KOPT-K1 (cell line): ENCODE measurements at regions not wholly inside any gene's neighbourhood (a gene's known extent, or its start where the extent isn't known, plus 50 kb on each side); places are given as distances from the start of the nearest gene placed in this dataset.

ENCODE experiments used
- H3K27ac ChIP-seq: fragments of 200-600 bp; sonication (generic); 2 replicates; pipeline ENCODE4 v1.5.1; 2016; ENCODE audit warnings: antibody characterized with exemption, mild to moderate bottlenecking, low read depth, low read length; ENCODE audit not compliant: poor library complexity, severe bottlenecking
- H3K36me3 ChIP-seq: fragments of 200-600 bp; sonication (generic); 2 replicates; pipeline ENCODE4 v1.5.1; 2017; ENCODE audit warnings: antibody characterized with exemption, mild to moderate bottlenecking, low read length, moderate library complexity; ENCODE audit not compliant: insufficient read depth
- H3K9me3 ChIP-seq: fragments of 200-600 bp; sonication (generic); 2 replicates; pipeline ENCODE4 v1.5.1; 2017; ENCODE audit warnings: antibody characterized with exemption, low read length, mild to moderate bottlenecking; ENCODE audit not compliant: insufficient read depth, poor library complexity, severe bottlenecking

DNA sequence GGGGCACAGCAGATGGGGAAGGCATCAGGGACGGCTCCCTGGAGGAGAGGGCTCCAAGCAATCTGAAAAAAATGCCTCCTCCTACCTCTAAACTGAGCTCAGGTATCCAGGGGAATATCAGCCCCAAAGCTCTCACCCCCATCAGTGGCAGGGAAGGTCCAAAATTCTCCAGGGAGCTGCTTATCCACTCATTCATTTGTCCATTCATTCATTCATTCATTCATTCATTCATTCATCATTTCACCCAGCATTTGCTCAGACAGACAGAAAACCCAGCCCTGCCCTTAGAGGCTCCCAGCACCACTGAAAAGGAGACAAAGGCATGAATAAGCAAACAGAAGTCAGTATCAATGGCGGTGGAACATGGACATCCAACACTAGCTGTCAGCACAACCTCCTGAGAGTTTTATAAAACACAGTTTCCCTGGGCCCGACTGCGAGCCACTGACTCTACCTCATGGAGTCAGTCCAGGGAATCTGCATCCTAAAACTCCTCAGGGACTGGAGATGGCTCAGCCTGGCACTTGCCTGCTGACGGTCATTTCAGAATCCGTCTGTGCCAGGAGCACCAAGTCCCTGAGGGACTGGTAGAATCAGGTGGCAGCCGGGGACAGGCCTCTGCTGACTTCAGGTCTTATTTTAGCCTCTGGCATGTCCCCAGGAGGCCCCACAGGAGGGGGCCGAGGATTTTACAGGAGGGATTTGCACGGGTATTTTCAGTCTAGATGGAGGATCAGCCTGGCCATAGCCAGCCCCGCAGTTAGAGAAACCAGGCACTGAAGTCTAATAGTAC is 164.6 kb downstream of the MN1 start:
- no peaks in the 10 kb centered on the region for H3K36me3 ChIP-seq
- H3K9me3 ChIP-seq, result no peaks in the 10 kb centered on the region
- H3K27ac ChIP-seq, result no peak overlapping the region

DNA sequence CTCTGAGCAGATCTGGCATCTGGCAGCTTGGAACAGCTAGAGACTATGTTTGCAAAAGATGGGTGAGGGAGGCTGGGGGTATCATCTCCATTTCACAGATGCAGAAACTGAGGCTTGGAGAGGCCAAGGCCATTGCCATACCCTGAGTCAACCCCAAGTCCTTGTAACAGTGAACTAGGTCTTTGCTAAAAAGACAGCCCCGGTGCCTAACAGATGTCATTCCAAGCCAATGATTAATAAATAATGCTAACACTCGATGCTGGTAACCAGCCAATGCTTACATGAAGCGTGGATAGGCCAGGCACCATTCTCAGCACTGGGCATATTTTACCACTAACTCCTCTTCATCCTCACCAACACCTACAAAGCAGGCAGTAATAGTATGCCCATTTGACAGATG is 164.0 kb downstream of the MN1 start:
- Histone ChIP-seq H3K27ac (no peak overlapping the region), H3K9me3 (no peaks in the 10 kb centered on the region), H3K36me3 (no peaks in the 10 kb centered on the region)

DNA sequence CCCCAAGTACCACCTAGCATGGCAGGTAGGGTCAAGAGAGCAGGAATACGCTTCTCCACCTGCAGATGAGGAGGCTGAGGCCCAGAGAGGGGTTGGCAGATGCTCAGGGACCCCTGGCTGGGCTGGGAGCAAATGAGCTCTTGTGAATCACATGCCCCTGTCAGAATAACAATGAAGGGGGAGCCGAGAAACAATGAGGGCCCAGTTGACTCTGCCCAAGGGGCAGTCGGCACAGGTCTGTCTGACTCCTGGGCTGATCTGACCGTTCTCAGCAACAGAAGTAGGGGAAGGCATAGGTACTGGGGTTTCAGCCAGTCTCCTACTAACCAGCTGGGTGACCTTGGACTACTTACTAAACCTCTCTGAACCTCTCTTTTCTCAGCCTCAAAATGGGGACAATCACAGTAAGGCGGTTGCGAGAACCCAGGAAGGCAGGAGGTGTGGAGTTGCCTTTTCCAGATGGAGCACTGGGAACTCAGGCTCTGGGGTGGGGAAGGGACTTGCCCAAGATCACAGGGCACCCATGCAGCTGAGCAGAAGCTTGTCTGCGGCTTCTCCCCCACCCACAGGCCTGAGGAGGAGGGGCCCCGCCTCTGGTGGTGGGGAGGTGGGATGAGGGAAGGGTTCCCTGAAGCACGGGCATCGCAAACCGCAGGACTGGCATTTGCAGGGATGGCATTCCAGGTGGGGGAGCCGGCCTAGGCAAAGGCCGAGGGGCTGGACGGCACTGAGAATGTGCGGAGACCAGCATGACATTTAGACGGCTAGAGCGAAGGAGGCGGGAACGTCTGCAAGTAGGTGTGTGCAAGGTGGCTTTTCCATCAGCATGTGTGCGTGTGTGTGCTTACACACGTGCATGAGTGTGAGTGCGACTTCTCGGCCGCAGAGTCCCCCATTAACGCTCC is 163.0 kb downstream of the MN1 start:
- no peak overlapping the region for H3K27ac ChIP-seq
- H3K9me3 ChIP-seq, result no peaks in the 10 kb centered on the region
- H3K36me3 ChIP-seq, result no peaks in the 10 kb centered on the region

DNA sequence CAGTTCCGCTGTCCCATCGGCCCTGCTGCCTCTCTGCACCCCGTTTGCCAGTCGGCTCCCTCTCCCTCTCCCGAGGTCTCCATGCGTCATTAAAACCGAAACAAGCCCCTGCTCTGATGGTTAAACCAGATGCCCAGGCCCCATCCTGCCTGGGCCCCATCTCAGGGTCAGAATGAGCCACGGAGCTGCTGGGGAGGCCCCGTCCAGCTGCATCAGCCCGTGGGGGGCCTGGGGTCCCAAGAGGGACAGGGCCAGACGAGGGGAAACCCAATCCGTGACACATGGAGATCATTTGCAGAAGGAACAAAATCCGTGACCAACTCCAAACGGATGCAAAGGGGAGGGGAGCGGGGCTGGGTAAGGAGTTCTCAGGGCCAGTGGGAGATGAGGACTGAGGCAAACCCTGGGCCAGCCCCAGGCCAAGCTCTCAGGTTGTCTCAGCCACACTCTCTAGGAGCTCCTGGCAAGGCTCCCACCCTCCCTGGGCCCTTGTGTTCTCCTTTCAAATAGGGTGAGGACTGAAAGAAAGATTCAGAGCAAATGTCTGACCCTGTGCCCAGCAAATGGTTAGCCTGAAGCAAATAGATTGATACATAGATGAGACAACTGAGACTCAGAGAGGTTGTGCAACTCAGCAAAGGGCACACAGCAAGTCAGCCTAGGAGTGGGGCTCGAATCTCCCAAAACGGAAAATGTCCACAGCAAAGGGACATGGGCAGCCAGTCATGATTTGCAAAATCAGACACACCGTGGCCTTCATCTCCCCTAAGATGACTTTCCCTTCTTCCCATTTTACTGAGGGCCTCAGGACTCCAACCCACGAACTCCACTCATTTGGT is 162.1 kb downstream of the MN1 start:
- no peaks in the 10 kb centered on the region for H3K36me3 ChIP-seq
- H3K27ac ChIP-seq, result no peak overlapping the region
- H3K9me3 ChIP-seq, result no peaks in the 10 kb centered on the region

DNA sequence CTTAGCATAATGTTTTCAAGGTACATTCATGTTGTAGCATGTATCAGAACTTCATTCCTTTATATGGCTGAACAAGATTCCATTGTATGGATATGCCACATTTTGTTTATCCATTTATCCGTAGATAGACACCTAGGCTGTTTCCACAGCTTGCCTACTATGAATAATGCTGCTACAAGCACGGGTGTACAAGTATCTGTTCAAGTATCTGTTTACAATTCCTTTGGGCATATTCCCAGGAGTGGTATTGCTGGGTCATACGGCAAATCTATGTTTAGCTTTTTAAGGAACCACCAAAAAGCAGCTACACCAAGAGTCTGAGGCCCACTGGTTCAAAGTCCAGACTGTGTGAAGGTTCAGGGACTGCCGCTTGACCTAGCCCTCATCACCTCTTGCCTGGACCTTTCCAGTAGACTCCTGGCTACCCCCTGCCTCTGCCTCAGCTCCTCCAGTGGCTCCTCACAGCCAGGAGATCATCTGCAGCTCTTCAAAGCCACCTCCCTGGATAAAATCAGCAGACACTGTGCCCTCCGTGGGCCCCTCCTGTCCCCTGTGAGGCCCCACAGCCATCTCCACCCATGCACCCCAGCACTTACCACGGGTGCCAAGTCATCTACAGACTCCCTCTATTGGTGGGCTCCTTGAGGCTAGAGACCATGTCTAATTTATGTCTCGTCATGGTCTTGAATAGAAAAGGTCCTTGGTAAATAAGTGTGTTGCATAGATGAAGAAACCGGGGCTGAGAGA is 160.3 kb downstream of the MN1 start:
- H3K27ac ChIP-seq, result no peak overlapping the region
- no peaks in the 10 kb centered on the region for H3K9me3 ChIP-seq
- no peaks in the 10 kb centered on the region for H3K36me3 ChIP-seq

DNA sequence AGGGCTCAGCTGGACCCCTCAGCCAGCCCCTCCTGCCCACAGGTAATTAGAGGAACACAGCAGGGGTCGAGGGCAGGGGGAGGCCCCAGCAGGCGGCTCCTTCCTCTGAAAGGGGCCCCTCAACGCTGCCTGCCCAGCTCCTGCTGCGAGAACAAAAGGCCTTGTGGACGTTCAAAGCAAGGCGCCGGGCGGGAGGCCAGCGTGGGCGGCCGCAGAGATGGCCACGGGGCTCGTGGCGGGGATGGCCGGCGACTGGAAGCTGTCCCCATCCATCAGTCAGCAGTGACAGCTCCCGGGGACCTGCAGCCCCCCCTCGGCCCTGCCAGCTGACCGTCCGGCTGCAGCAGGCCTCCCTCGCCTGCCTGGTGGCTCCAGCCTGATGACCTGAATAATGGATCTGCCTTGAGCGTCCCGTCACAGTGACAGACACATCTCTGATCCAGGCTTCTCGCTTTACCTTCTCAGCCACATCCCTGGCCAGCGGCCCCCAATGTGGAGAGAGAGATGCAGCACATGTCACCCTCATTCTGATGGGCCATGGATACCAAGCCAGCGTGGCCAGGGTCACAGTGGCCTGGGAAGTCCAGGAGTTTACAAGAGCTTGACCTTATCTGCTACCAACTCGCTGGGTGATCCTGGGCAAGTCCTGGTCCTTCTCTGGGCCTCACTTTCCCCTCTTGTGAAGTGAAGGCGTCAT is 159.3 kb downstream of the MN1 start:
- H3K9me3 ChIP-seq, result no peaks in the 10 kb centered on the region
- H3K27ac ChIP-seq, result no peak overlapping the region
- no peaks in the 10 kb centered on the region for H3K36me3 ChIP-seq

DNA sequence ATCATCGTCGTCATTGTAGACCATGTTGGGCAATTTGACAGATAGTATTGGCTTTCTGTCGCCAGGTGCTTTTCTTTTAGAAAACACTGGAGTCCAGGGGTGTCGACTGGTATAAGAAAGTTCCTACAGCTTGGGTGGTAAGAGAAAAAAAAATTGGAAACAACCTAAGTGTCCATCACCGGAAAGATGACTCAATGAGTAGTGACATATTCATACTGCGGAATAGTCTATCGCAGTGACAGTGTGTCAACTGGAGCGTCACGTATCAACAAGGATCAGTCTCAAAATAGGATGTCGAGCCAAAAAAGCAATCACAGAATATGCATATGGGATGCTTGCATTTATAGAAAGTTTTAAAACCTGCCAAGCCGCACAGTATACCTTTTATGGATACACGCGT is 157.6 kb downstream of the MN1 start:
- Histone ChIP-seq H3K36me3 (no peaks in the 10 kb centered on the region), H3K9me3 (no peaks in the 10 kb centered on the region), H3K27ac (no peak overlapping the region)

DNA sequence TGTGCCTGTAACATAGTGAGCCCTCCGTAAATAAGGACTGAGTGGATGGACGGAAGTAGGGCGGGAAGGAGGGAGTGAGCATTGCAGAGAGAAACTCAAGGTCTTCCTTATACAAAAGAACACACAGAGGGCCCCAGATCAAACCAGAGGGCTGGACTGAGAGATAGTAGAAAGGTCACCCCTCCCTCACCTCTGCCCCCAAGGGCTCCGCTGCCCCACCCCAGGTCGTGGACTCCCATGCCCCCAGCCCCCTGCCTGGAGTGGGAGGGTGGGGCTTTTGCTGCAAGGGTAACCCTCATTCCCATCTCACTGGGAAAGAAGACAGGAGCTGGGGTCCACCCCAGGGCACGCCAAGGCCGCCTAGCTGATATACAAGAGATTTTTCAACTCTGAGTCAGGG is 157.0 kb downstream of the MN1 start:
- Histone ChIP-seq H3K36me3 (no peaks in the 10 kb centered on the region), H3K9me3 (no peaks in the 10 kb centered on the region), H3K27ac (no peak overlapping the region)

DNA sequence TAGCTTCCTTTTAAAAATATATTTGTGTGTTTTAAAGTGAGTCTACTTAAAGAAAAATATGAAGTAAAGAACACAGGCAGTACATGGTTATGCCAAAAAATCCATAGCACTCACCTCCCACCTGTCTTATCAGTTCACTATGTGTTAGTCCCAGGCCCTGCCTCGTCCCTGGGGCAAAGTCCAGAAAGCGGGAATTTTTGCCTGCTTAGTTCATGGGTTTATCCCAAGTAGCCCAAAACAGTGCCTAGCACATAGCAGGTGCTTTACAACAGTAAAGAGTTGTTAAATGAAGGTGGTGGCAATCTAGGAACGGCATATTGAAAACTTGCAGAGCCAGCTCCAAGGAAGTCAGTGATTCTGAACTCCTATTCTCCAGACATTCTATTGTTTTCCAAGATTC is 154.0 kb downstream of the MN1 start:
- Histone ChIP-seq H3K36me3 (no peaks in the 10 kb centered on the region), H3K9me3 (no peaks in the 10 kb centered on the region), H3K27ac (no peak overlapping the region)

DNA sequence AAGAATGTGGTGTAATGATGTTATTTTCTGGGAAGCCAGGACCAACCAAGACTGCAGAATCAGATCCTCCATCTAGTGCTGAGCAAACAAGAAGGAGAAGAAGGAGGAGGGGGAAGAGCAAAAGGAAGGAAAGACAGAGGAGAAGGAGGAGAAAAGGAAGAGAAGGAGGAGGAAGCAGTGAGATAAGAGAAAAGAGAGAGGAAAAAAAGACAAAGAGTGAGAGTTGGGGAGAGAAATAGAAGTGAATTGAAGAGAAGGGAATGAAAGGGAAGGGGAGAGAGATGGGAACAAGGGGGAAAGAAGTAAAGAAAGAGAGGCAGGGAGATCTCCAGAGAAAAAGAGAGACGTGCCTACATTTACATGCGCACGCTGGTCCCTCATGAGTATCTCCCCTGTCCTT is 153.5 kb downstream of the MN1 start:
- Histone ChIP-seq H3K27ac (no peak overlapping the region), H3K36me3 (no peaks in the 10 kb centered on the region), H3K9me3 (no peaks in the 10 kb centered on the region)

DNA sequence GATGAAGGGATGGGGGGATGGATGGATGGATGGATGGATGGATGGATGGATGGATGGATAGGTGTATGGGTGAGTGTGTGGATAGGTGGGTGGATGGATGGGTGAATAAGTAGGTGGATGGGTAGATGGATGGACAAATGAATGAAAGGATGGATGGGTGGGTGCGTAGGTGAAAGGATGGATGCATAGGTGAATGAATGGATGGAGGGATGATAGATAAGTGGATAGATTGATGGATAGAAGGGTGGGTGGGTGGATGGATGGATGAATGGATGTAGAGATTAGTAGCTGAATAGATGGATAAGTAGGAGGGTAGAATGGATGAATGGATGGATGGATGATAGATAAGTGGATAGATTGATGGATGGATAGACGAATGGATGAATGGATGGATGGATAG is 152.7 kb downstream of the MN1 start:
- Histone ChIP-seq H3K36me3 (no peaks in the 10 kb centered on the region), H3K27ac (no peak overlapping the region), H3K9me3 (no peaks in the 10 kb centered on the region)

DNA sequence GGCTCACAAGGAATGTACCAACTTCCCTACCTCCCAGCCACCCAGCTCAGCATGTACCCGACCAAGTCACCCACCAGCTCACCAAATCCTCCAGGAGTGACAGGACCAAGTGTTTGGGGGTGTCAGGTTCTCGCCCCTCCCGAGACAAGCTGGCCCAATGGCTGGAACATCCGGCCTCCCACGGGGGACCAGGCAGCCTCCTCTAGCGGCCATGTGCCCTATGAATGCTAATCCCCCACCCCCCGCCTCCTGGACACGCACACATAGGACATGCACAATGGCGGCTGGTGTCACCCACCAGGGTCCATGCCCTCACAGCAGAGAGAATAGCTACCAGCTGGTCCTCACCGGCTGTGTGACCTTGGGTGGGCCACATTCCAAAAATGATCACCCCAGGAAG is 151.0 kb downstream of the MN1 start:
- H3K9me3 ChIP-seq, result no peaks in the 10 kb centered on the region
- no peak overlapping the region for H3K27ac ChIP-seq
- no peaks in the 10 kb centered on the region for H3K36me3 ChIP-seq

DNA sequence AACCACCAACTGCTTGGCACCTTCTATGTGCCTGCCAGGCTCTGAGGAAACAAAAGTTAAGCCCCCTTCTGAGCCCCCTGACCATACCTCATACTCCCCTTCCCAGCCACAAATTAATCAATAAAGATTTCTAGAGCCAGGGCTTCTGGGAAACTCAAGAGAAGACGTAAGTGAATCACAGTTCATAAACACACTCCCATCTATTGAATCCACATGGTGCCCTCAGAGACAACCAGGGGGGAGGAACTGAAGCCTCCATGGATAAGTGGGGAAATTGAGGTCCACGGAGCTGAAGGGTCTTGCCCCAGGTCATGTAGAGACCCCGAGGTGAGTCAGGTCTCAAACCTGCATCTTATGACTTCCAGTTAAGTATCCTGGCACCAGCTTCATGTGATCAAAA is 150.6 kb downstream of the MN1 start:
- Histone ChIP-seq H3K9me3 (no peaks in the 10 kb centered on the region), H3K36me3 (no peaks in the 10 kb centered on the region), H3K27ac (no peak overlapping the region)

DNA sequence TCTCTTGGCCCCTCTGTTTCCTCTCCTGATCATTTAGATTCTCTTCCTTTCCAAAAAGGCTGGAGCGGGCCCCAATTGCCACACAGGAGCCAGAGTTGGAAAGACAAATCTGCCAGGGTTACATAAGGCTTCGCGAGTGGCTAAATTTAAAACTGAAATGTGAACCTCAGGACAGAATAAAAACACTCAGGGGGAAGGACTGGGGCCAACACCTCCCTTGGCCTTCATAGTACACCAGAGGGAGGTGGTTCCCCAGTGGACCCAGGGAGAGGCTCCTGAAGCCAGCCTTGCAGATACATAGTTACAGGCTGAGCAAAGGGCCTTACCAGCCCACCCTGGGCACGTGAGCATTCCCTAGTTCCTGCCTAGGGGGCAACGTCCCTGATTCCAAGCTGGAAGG is 150.1 kb downstream of the MN1 start:
- H3K9me3 ChIP-seq, result no peaks in the 10 kb centered on the region
- no peaks in the 10 kb centered on the region for H3K36me3 ChIP-seq
- H3K27ac ChIP-seq, result no peak overlapping the region
